SK-N-SH treated with all-trans-retinoic acid at 6 μM for 48 hours (cell line): ENCODE measurements at regions not wholly inside any gene's neighbourhood (a gene's known extent, or its start where the extent isn't known, plus 50 kb on each side); places are given as distances from the start of the nearest gene placed in this dataset.

Experiments used
- ATAC-seq: fragments of 200-7000 bp; cut with Tn5 transposase; 3 replicates; pipeline ENCODE4 v1.9.1; 2020; ENCODE audit warnings: mild to moderate bottlenecking, moderate library complexity
- ARNTL ChIP-seq: fragments of 450-650 bp; formaldehyde crosslinking; IDR thresholded peaks from 2 replicates; pipeline ENCODE4 v1.5.0; 2020; ENCODE audit warnings: low read depth, mild to moderate bottlenecking, moderate library complexity, borderline replicate concordance
- CSDC2 ChIP-seq: fragments of 250-450 bp; sonication (Bioruptor Pico); IDR thresholded peaks from 2 replicates; pipeline ENCODE4 v1.5.0; 2020; ENCODE audit warnings: mild to moderate bottlenecking, moderate library complexity
- ESRRG ChIP-seq: fragments of 250-450 bp; sonication (Bioruptor Pico); IDR thresholded peaks from 2 replicates; pipeline ENCODE4 v1.6.1; 2021; ENCODE audit warnings: mild to moderate bottlenecking
- GLIS3 ChIP-seq: fragments of 250-450 bp; sonication (Bioruptor Pico); IDR thresholded peaks from 2 replicates; pipeline ENCODE4 v1.5.0; 2020; ENCODE audit warnings: mild to moderate bottlenecking, moderate library complexity
- ISL1 ChIP-seq: fragments of 250-450 bp; sonication (Bioruptor Pico); IDR thresholded peaks from 2 replicates; pipeline ENCODE4 v2.1.2; 2022; ENCODE audit warnings: mild to moderate bottlenecking, moderate library complexity
- PATZ1 ChIP-seq: fragments of 250-450 bp; sonication (Bioruptor Pico); IDR thresholded peaks from 2 replicates; pipeline ENCODE4 v1.8.0; 2020; ENCODE audit warnings: mild to moderate bottlenecking, moderate library complexity, borderline replicate concordance
- PPARA ChIP-seq: fragments of 250-450 bp; sonication (Bioruptor Pico); IDR thresholded peaks from 2 replicates; pipeline ENCODE4 v1.5.0; 2020; ENCODE audit warnings: mild to moderate bottlenecking, borderline replicate concordance
- RARB ChIP-seq: fragments of 250-450 bp; sonication (Bioruptor Pico); IDR thresholded peaks from 2 replicates; pipeline ENCODE4 v1.8.0; 2021; ENCODE audit warnings: mild to moderate bottlenecking, moderate library complexity
- SNAI2 ChIP-seq: fragments of 250-450 bp; sonication (Bioruptor Pico); IDR thresholded peaks from 2 replicates; pipeline ENCODE4 v1.5.0; 2020; ENCODE audit warnings: mild to moderate bottlenecking, moderate library complexity
- TCF4 ChIP-seq: fragments of 250-450 bp; sonication (Bioruptor Pico); IDR thresholded peaks from 2 replicates; pipeline ENCODE4 v1.8.0; 2021; ENCODE audit warnings: mild to moderate bottlenecking, moderate library complexity, borderline replicate concordance
- TOX ChIP-seq: fragments of 250-450 bp; sonication (Bioruptor Pico); IDR thresholded peaks from 2 replicates; pipeline ENCODE4 v1.8.0; 2021; ENCODE audit warnings: mild to moderate bottlenecking, moderate library complexity, borderline replicate concordance
- ZC3H10 ChIP-seq: fragments of 250-450 bp; sonication (Bioruptor Pico); IDR thresholded peaks from 2 replicates; pipeline ENCODE4 v1.5.1; 2021; ENCODE audit warnings: mild to moderate bottlenecking, moderate library complexity
- ZFP3 ChIP-seq: fragments of 250-450 bp; sonication (Bioruptor Pico); IDR thresholded peaks from 2 replicates; pipeline ENCODE4 v1.5.0; 2020; ENCODE audit warnings: mild to moderate bottlenecking, moderate library complexity
- ZFP30 ChIP-seq: fragments of 450-650 bp; formaldehyde crosslinking; IDR thresholded peaks from 2 replicates; pipeline ENCODE4 v1.5.0; 2022; ENCODE audit warnings: mild to moderate bottlenecking, moderate library complexity
- ZNF565 ChIP-seq: fragments of 450-650 bp; formaldehyde crosslinking; conservative IDR thresholded peaks from 2 replicates; pipeline ENCODE4 v1.5.0; 2020; ENCODE audit warnings: low read depth, mild to moderate bottlenecking, moderate library complexity
- ZNF70 ChIP-seq: fragments of 450-650 bp; formaldehyde crosslinking; IDR thresholded peaks from 2 replicates; pipeline ENCODE4 v1.5.0; 2020; ENCODE audit warnings: mild to moderate bottlenecking, moderate library complexity
- ZNF8 ChIP-seq: fragments of 450-650 bp; formaldehyde crosslinking; IDR thresholded peaks from 2 replicates; pipeline ENCODE4 v1.5.0; 2020; ENCODE audit warnings: mild to moderate bottlenecking, moderate library complexity
- TF ChIP-seq, protein P1 (sequence below): fragments of 250-450 bp; sonication (Bioruptor Pico); IDR thresholded peaks from 2 replicates; pipeline ENCODE4 v1.5.1; 2021; ENCODE audit warnings: mild to moderate bottlenecking, moderate library complexity
- TF ChIP-seq, protein P2 (sequence below): fragments of 250-450 bp; sonication (Bioruptor Pico); IDR thresholded peaks from 2 replicates; pipeline ENCODE4 v1.5.1; 2020; ENCODE audit warnings: low read depth, mild to moderate bottlenecking, moderate library complexity
- TF ChIP-seq, protein P3 (sequence below): fragments of 250-450 bp; sonication (Bioruptor Pico); IDR thresholded peaks from 2 replicates; pipeline ENCODE4 v1.8.0; 2021; ENCODE audit warnings: low read depth, mild to moderate bottlenecking, moderate library complexity, borderline replicate concordance

DNA sequence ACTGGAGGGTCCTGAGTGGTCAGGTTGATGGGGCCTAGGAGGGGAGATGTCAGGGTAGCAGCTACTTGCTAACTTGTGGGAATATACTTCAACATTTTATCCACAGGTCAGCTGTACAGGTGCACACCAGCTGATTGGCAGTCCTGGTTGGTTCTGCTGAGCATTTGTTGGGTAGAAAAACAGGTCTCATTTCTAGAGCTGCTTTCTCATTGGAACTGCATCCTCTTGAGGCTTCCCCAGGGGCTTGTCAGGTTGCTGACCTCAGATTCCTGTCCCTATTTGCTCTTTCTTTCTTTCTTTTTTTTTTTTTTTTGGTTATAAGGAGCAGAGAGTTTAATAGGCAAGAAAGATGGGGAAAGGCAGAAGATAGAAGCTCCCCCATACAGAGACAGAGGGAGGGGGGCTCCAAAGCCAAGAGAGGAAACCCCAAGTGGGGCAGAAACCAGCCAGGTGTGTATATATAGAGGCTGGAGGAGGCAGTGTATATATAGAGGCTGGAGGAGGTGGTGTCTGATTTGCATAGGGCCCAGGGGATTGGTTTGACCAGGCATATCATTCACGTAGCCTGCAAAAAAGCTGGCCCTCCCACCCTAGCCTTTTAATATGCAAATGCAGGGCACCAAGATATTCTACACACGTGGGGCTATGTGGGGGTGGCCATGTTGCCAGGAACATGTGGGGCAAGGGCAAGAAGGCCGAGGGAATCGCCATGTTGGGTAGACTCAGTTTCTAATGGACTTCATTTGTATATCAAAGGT is 57.3 kb upstream of the STUM start:
- ATAC-seq: no peak
- TF ChIP-seq, protein P1, sequence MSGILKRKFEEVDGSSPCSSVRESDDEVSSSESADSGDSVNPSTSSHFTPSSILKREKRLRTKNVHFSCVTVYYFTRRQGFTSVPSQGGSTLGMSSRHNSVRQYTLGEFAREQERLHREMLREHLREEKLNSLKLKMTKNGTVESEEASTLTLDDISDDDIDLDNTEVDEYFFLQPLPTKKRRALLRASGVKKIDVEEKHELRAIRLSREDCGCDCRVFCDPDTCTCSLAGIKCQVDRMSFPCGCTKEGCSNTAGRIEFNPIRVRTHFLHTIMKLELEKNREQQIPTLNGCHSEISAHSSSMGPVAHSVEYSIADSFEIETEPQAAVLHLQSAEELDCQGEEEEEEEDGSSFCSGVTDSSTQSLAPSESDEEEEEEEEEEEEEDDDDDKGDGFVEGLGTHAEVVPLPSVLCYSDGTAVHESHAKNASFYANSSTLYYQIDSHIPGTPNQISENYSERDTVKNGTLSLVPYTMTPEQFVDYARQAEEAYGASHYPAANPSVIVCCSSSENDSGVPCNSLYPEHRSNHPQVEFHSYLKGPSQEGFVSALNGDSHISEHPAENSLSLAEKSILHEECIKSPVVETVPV (CRISPR knock-in tag): no peak
- TF ChIP-seq ARNTL (CRISPR knock-in tag): no peak
- TF ChIP-seq ZNF8 (CRISPR knock-in tag): no peak
- no peak for TF ChIP-seq SNAI2 (CRISPR knock-in tag)
- TF ChIP-seq TCF4 (CRISPR knock-in tag): no peak
- no peak for TF ChIP-seq ESRRG (CRISPR knock-in tag)
- no peak for TF ChIP-seq PATZ1 (CRISPR knock-in tag)
- no peak for TF ChIP-seq ZNF70
- TF ChIP-seq ZNF565 (CRISPR knock-in tag): no peak
- no peak for TF ChIP-seq RARB (CRISPR knock-in tag)
- no peak for TF ChIP-seq ZC3H10 (CRISPR knock-in tag)
- no peak for TF ChIP-seq ISL1 (CRISPR knock-in tag)
- TF ChIP-seq, protein P2, sequence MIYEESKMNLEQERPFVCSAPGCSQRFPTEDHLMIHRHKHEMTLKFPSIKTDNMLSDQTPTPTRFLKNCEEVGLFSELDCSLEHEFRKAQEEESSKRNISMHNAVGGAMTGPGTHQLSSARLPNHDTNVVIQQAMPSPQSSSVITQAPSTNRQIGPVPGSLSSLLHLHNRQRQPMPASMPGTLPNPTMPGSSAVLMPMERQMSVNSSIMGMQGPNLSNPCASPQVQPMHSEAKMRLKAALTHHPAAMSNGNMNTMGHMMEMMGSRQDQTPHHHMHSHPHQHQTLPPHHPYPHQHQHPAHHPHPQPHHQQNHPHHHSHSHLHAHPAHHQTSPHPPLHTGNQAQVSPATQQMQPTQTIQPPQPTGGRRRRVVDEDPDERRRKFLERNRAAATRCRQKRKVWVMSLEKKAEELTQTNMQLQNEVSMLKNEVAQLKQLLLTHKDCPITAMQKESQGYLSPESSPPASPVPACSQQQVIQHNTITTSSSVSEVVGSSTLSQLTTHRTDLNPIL (CRISPR knock-in tag): no peak
- TF ChIP-seq ZFP30 (CRISPR knock-in tag): no peak
- TF ChIP-seq ZFP3: no peak
- no peak for TF ChIP-seq PPARA (CRISPR knock-in tag)
- no peak for TF ChIP-seq CSDC2 (CRISPR knock-in tag)
- no peak for TF ChIP-seq TOX
- TF ChIP-seq, protein P3, sequence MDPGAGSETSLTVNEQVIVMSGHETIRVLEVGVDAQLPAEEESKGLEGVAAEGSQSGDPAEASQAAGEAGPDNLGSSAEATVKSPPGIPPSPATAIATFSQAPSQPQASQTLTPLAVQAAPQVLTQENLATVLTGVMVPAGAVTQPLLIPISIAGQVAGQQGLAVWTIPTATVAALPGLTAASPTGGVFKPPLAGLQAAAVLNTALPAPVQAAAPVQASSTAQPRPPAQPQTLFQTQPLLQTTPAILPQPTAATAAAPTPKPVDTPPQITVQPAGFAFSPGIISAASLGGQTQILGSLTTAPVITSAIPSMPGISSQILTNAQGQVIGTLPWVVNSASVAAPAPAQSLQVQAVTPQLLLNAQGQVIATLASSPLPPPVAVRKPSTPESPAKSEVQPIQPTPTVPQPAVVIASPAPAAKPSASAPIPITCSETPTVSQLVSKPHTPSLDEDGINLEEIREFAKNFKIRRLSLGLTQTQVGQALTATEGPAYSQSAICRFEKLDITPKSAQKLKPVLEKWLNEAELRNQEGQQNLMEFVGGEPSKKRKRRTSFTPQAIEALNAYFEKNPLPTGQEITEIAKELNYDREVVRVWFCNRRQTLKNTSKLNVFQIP (CRISPR knock-in tag): no peak
- TF ChIP-seq GLIS3 (CRISPR knock-in tag): no peak

- ATAC-seq: no peak
- TF ChIP-seq, protein P1 (CRISPR knock-in tag): no peak
- TF ChIP-seq ARNTL (CRISPR knock-in tag): no peak
- TF ChIP-seq ZFP30 (CRISPR knock-in tag): no peak
- TF ChIP-seq ZNF8 (CRISPR knock-in tag): no peak
- no peak for TF ChIP-seq ESRRG (CRISPR knock-in tag)
- no peak for TF ChIP-seq GLIS3 (CRISPR knock-in tag)
- TF ChIP-seq ZNF565 (CRISPR knock-in tag): no peak
- TF ChIP-seq PPARA (CRISPR knock-in tag): no peak
Observed at GRCh38 chr1:226492426-226493137, 56.0 kb upstream of the STUM start.

DNA sequence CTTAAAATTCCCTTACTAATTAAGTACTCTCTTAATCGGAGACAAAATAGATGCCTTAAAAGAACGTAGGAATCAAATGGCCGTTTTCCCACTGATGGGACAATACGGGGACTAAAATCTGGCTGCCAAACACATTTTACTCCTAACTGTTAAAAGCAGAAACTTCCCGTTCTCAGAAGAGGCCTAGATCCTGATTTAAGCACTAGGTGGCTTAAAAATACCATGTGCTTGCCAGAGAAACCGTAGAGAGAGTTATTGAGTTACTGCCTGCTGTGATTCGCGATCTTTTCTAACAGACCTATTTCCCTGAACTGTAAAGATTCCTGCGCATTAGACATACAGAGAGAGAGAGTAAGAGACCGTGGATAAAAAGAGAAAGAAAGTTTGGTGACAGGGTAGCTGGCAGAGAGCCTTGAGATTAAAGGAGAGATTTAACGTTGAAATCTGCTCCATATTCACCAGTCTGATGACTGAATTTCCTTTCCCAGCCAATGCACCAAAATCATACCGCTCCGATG is 54.4 kb upstream of the STUM start:
- ATAC-seq: no peak
- TF ChIP-seq GLIS3 (CRISPR knock-in tag): no peak
- TF ChIP-seq ZFP3: no peak
- TF ChIP-seq ZNF8 (CRISPR knock-in tag): no peak
- peak; percentile 73 for TF ChIP-seq ZFP30 (CRISPR knock-in tag)
